ENCODE measurements at regions not wholly inside any gene's neighbourhood (a gene's known extent, or its start where the extent isn't known, plus 50 kb on each side); places are given as distances from the start of the nearest gene placed in this dataset.

- intact Hi-C loops (cut with micrococcal nuclease): no loop called here
- WGBS (ENCODE audit: insufficient coverage): 90% methylated on average over 2 of the region's 7 CpGs
- Mint-ChIP-seq H3K27ac (peak overlapping the region in 1 of 7 donors; percentile 30), H3K4me1 (no peaks in the 10 kb centered on the region), H3K4me3 (no peak overlapping the region), H3K36me3 (no peaks in the 10 kb centered on the region), H3K27me3 (ENCODE audit: low read depth in 3 of 3) (peaks cover 1 to 7% (median 2%) of the 10 kb centered on the region in 3 donors), H3K9me3 (peaks cover 0 to 3% (median 0%) of the 10 kb centered on the region in 7 donors)
- Histone ChIP-seq H3K9ac (ENCODE audit: insufficient read depth, low read length, poor library complexity, severe bottlenecking) (no peak overlapping the region), H3K4me1 (ENCODE audit: control insufficient read depth in 1 of 2, insufficient read depth in 2 of 2, low read length in 2 of 2) (peaks cover 14 to 17% of the 10 kb centered on the region in 2 donors), H3K27ac (ENCODE audit: low read depth in 1 of 2, low read length in 2 of 2) (no peak overlapping the region), H3K36me3 (replicated peaks in 1 of 2; ENCODE audit: control insufficient read depth in 1 of 2, insufficient read depth in 2 of 2, low read length in 2 of 2) (no peaks in the 10 kb centered on the region), H3K4me2 (replicated peaks; ENCODE audit: extremely low read depth, low read length, poor library complexity, severe bottlenecking) (peak overlapping the region; percentile 1), H3K27me3 (ENCODE audit: control insufficient read depth in 2 of 2, insufficient read depth in 2 of 2, low read length in 2 of 2) (no peaks in the 10 kb centered on the region), H3K79me2 (ENCODE audit: insufficient read depth, low read length) (no peaks in the 10 kb centered on the region), H3K9me3 (replicated peaks in 1 of 2; ENCODE audit: control insufficient read depth in 1 of 2, insufficient read depth in 1 of 2, low read length in 2 of 2) (no peaks in the 10 kb centered on the region), H2AFZ (ENCODE audit: insufficient read depth, low read depth, low read length, poor library complexity, severe bottlenecking) (no peak overlapping the region), H4K20me1 (ENCODE audit: insufficient read depth, low read length) (no peaks in the 10 kb centered on the region), H3K4me3 (replicated peaks in 1 of 3; ENCODE audit: low read depth in 2 of 3, low read length in 3 of 3) (peak overlapping the region in 1 of 3 experiments; percentile 4)
- DNase-seq: no peak
- no peak for TF ChIP-seq CTCF (IDR thresholded peaks at IDR 0.05)
These were observed 137.3 kb upstream of the GJB5 start for GRCh38 chr1:34617321-34618118.

GRCh38 chr1:34618381-34618780, 136.5 kb upstream of the GJB5 start:
- no peak overlapping the region for H3K4me2 ChIP-seq (replicated peaks; ENCODE audit: extremely low read depth, low read length, poor library complexity, severe bottlenecking)
- H3K4me3 ChIP-seq (replicated peaks in 1 of 3; ENCODE audit: low read depth in 2 of 3, low read length in 3 of 3): no peak overlapping the region
- peaks cover 0 to 3% (median 0%) of the 10 kb centered on the region in 7 donors for H3K9me3 Mint-ChIP-seq
- H3K27ac ChIP-seq (ENCODE audit: low read depth in 1 of 2, low read length in 2 of 2): no peak overlapping the region
- peaks cover 14 to 17% of the 10 kb centered on the region in 2 donors for H3K4me1 ChIP-seq (ENCODE audit: control insufficient read depth in 1 of 2, insufficient read depth in 2 of 2, low read length in 2 of 2)
- H3K4me1 Mint-ChIP-seq: no peaks in the 10 kb centered on the region
- no peaks in the 10 kb centered on the region for H3K36me3 ChIP-seq (replicated peaks in 1 of 2; ENCODE audit: control insufficient read depth in 1 of 2, insufficient read depth in 2 of 2, low read length in 2 of 2)
- no peaks in the 10 kb centered on the region for H3K36me3 Mint-ChIP-seq
- 20% methylated on average over 1 of the region's 3 CpGs for WGBS (ENCODE audit: insufficient coverage)
- DNase-seq: no peak
- H3K27me3 Mint-ChIP-seq (ENCODE audit: low read depth in 3 of 3): peaks cover 1 to 7% (median 2%) of the 10 kb centered on the region in 3 donors
- H3K9me3 ChIP-seq (replicated peaks in 1 of 2; ENCODE audit: control insufficient read depth in 1 of 2, insufficient read depth in 1 of 2, low read length in 2 of 2): no peaks in the 10 kb centered on the region
- H3K27ac Mint-ChIP-seq: no peak overlapping the region
- intact Hi-C loops (cut with micrococcal nuclease): no loop called here
- TF ChIP-seq CTCF (IDR thresholded peaks at IDR 0.05): no peak
- H3K4me3 Mint-ChIP-seq: no peak overlapping the region
- no peak overlapping the region for H3K9ac ChIP-seq (ENCODE audit: insufficient read depth, low read length, poor library complexity, severe bottlenecking)
- no peaks in the 10 kb centered on the region for H4K20me1 ChIP-seq (ENCODE audit: insufficient read depth, low read length)
- no peaks in the 10 kb centered on the region for H3K27me3 ChIP-seq (ENCODE audit: control insufficient read depth in 2 of 2, insufficient read depth in 2 of 2, low read length in 2 of 2)
- no peaks in the 10 kb centered on the region for H3K79me2 ChIP-seq (ENCODE audit: insufficient read depth, low read length)
- H2AFZ ChIP-seq (ENCODE audit: insufficient read depth, low read depth, low read length, poor library complexity, severe bottlenecking): no peak overlapping the region
